OCI-LY7 (cell line): ENCODE measurements at regions not wholly inside any gene's neighbourhood (a gene's known extent, or its start where the extent isn't known, plus 50 kb on each side); places are given as distances from the start of the nearest gene placed in this dataset.
"Not testable (repeated sequence)": the region's sequence is repeated elsewhere in the genome, so short reads cannot be mapped to it uniquely, and the experiment has no call there.

Source experiments
- BruUV-seq: library from RNA; stranded (reverse); fragments of 400-500 nt; replicated peaks from 2 replicates; lab custom pipeline; 2021; lab: Mats Ljungman, UMichigan
- CTCF ChIA-PET: fragments of 300-600 bp; sonication (Branson Sonifier 250); formaldehyde crosslinking; loops from one replicate; lab custom pipeline; 2022; ENCODE audit warnings: antibody characterized with exemption; ENCODE audit not compliant: unreplicated experiment; lab: Charles Lee
- POLR2A ChIA-PET: fragments of 300-600 bp; sonication (Branson Sonifier 250); formaldehyde crosslinking; loops from one replicate; lab custom pipeline; 2022; ENCODE audit warnings: antibody characterized with exemption; lab: Charles Lee
- DNase-seq: peaks from one replicate; pipeline ENCODE4 v3.0.0-alpha.2; 2015; ENCODE audit warnings: low spot score
- H2AFZ ChIP-seq: fragments of 200-600 bp; sonication (generic), shearing (Covaris generic); 2 replicates; pipeline ENCODE4 v1.6.1; 2014; ENCODE audit warnings: mild to moderate bottlenecking, antibody characterized with exemption, low read length, moderate library complexity
- H3K27ac ChIP-seq: fragments of 200-600 bp; sonication (generic); 2 replicates; pipeline ENCODE4 v1.5.1; 2014; ENCODE audit warnings: mixed run types, low read depth, mild to moderate bottlenecking, moderate library complexity, low read length, inconsistent platforms; ENCODE audit not compliant: poor library complexity, severe bottlenecking
- H3K36me3 ChIP-seq: fragments of 200-600 bp; sonication (generic); 2 replicates; pipeline ENCODE4 v1.6.1; 2014; ENCODE audit warnings: mild to moderate bottlenecking, antibody characterized with exemption, low read length, moderate library complexity, mixed read lengths; ENCODE audit not compliant: insufficient read depth
- H3K4me1 ChIP-seq: fragments of 200-600 bp; sonication (generic); 2 replicates; pipeline ENCODE4 v1.5.1; 2014; ENCODE audit warnings: mild to moderate bottlenecking, low read length; ENCODE audit not compliant: insufficient read depth, poor library complexity, severe bottlenecking
- H3K4me2 ChIP-seq: fragments of 200-600 bp; sonication (generic); 2 replicates; pipeline ENCODE4 v1.6.1; 2014; ENCODE audit warnings: mild to moderate bottlenecking, low read length
- H3K4me3 ChIP-seq: fragments of 200-600 bp; sonication (generic); 2 replicates; pipeline ENCODE4 v1.5.1; 2014; ENCODE audit warnings: mild to moderate bottlenecking, low read depth, low read length; ENCODE audit not compliant: poor library complexity, severe bottlenecking
- H3K79me2 ChIP-seq: fragments of 200-600 bp; sonication (generic); 2 replicates; pipeline ENCODE4 v1.6.1; 2016; ENCODE audit warnings: low read depth, mild to moderate bottlenecking, low read length, moderate library complexity, mixed read lengths; ENCODE audit not compliant: insufficient read depth
- H3K9me2 ChIP-seq: fragments of 200-600 bp; sonication (generic); 2 replicates; pipeline ENCODE4 v1.6.1; 2016; ENCODE audit warnings: mild to moderate bottlenecking, low read length, mixed read lengths; ENCODE audit not compliant: insufficient read depth
- H3K9me3 ChIP-seq: fragments of 200-600 bp; sonication (generic); 2 replicates; pipeline ENCODE4 v1.6.1; 2014; ENCODE audit warnings: mild to moderate bottlenecking, mixed run types, low read length, mixed read lengths
- H4K20me1 ChIP-seq: fragments of 200-600 bp; sonication (generic); 2 replicates; pipeline ENCODE4 v1.6.1; 2014; ENCODE audit warnings: mild to moderate bottlenecking, antibody characterized with exemption, low read length, moderate library complexity, mixed read lengths; ENCODE audit not compliant: insufficient read depth
- CTCF ChIP-seq: fragments of 200-600 bp; sonication (generic); conservative IDR thresholded peaks from 2 replicates; pipeline ENCODE4 v1.5.1; 2014; ENCODE audit warnings: mild to moderate bottlenecking, antibody characterized with exemption, low read length, moderate library complexity, mixed read lengths
- EZH2phosphoT487 ChIP-seq: fragments of 200-600 bp; sonication (generic); IDR thresholded peaks from 2 replicates; pipeline ENCODE4 v1.6.1; 2018; ENCODE audit warnings: low read depth, borderline replicate concordance, mild to moderate bottlenecking, mixed run types, antibody characterized with exemption, low read length, moderate library complexity, mixed read lengths
- intact Hi-C: fragments of 100-400 bp; cut with micrococcal nuclease; formaldehyde crosslinking; loops from one replicate; pipeline ENCODE4 v1.10.0; 2022; ENCODE audit not compliant: unreplicated experiment

- no peak for TF ChIP-seq EZH2phosphoT487
- TF ChIP-seq CTCF, result no peak
- CTCF ChIA-PET, result no interaction called here
- H2AFZ ChIP-seq, result no peak overlapping the region
- no peaks in the 10 kb centered on the region for H3K79me2 ChIP-seq
- H3K27ac ChIP-seq, result no peak overlapping the region
- no peaks in the 10 kb centered on the region for H3K4me1 ChIP-seq
- H3K36me3 ChIP-seq, result no peaks in the 10 kb centered on the region
- POLR2A ChIA-PET, result no interaction called here
- no peak overlapping the region for H3K4me3 ChIP-seq
- intact Hi-C loops, result no loop called here
- H3K9me3 ChIP-seq, result no peaks in the 10 kb centered on the region
- BruUV-seq, result no TSS peak
- no peak for DNase-seq
- no peaks in the 10 kb centered on the region for H4K20me1 ChIP-seq
- no peak overlapping the region for H3K4me2 ChIP-seq
- H3K9me2 ChIP-seq, result no peaks in the 10 kb centered on the region
Measured at GRCh38 chr13:65353951-65354350, 1876.2 kb downstream of the PCDH9 start.

- H3K4me3 ChIP-seq, H3K4me1 ChIP-seq, H3K27ac ChIP-seq, H3K79me2 ChIP-seq, intact Hi-C loops, POLR2A ChIA-PET, BruUV-seq, DNase-seq, CTCF ChIA-PET, H4K20me1 ChIP-seq, H2AFZ ChIP-seq, H3K9me3 ChIP-seq, H3K9me2 ChIP-seq, H3K4me2 ChIP-seq, H3K36me3 ChIP-seq: not testable (repeated sequence)
Measured at GRCh38 chr13:65353150-65353549, 1877.0 kb downstream of the PCDH9 start.

GRCh38 chr13:65347420-65348030, 1882.6 kb downstream of the PCDH9 start:
- no TSS peak for BruUV-seq
- Histone ChIP-seq H3K79me2 (no peaks in the 10 kb centered on the region), H4K20me1 (no peaks in the 10 kb centered on the region), H3K9me3 (no peaks in the 10 kb centered on the region), H3K27ac (no peak overlapping the region), H3K36me3 (no peaks in the 10 kb centered on the region), H3K4me2 (no peak overlapping the region), H3K9me2 (no peaks in the 10 kb centered on the region), H2AFZ (no peak overlapping the region), H3K4me1 (no peaks in the 10 kb centered on the region), H3K4me3 (no peak overlapping the region)
- no peak for DNase-seq
- ChIA-PET CTCF (no interaction called here), POLR2A (interaction anchor here (0.6 kb wide), 1 partner anchor 8 kb away, joined by 3 read pairs; no protein-coding TSS in a partner anchor)
- intact Hi-C loops, result no loop called here
- TF ChIP-seq EZH2phosphoT487 (no peak), CTCF (no peak)
